Ovary (tissue), 7 donors: ENCODE measurements at regions not wholly inside any gene's neighbourhood (a gene's known extent, or its start where the extent isn't known, plus 50 kb on each side); places are given as distances from the start of the nearest gene placed in this dataset.

Experiments
- DNase-seq, 5 donors: peaks; one replicate each; pipeline ENCODE4 v3.0.0-alpha.2; 2019 to 2020
- H3K27ac ChIP-seq, 2 donors: fragments of 200-600 bp; one replicate each; pipeline versions ENCODE4 v1.5.1 to v1.8.0; 2019 to 2022
- H3K27me3 ChIP-seq: fragments of 200-600 bp; one replicate; pipeline ENCODE4 v1.8.0; 2022
- H3K36me3 ChIP-seq: fragments of 200-600 bp; sonication (generic); one replicate; pipeline ENCODE4 v1.5.1; 2019
- H3K4me1 ChIP-seq: one replicate; pipeline ENCODE4 v1.8.1; 2013; ENCODE audit warnings: mild to moderate bottlenecking, moderate library complexity; ENCODE audit not compliant: insufficient read depth
- H3K4me3 ChIP-seq: fragments of 200-600 bp; sonication (generic); one replicate; pipeline ENCODE4 v1.5.1; 2017
- H3K9me3 ChIP-seq, 2 donors: fragments of 200-600 bp in 1 of 2; sonication (generic) in 1 of 2; one replicate each; pipeline versions ENCODE4 v1.5.1 to v1.8.1; 2013 to 2019; ENCODE audit warnings: mild to moderate bottlenecking in 1 of 2, moderate library complexity in 1 of 2
- EP300 ChIP-seq: sonication (generic); formaldehyde crosslinking; IDR thresholded peaks from one replicate; pipeline ENCODE4 v1.6.1; 2017; ENCODE audit warnings: antibody characterized with exemption
- POLR2A ChIP-seq: fragments of 450-650 bp; IDR thresholded peaks from one replicate; pipeline ENCODE4 v1.6.1; 2017; ENCODE audit warnings: antibody characterized with exemption, mild to moderate bottlenecking, moderate library complexity
- WGBS, 3 donors: extraction: QIAGEN DNeasy Blood & Tissue Kit in 1 of 3; methylation state at CpG; one replicate each; pipeline versions ENCODE4 v1.1.5 to v1.1.7; 2013 to 2017; 5-methylcytosine and 5-hydroxymethylcytosine counted together
- intact Hi-C, 4 donors: fragments of 100-400 bp; cut with DNase I; formaldehyde crosslinking; loops; one replicate each; pipeline versions ENCODE4 v1.11.0 to v1.15.1; 2022 to 2023
- TF ChIP-seq, protein P1 (sequence below), 3 donors: fragments of 450-650 bp in 2 of 3; fragments of 200-600 bp in 1 of 3; IDR thresholded peaks; one replicate each; pipeline versions ENCODE4 v1.5.1 to v1.8.0; 2016 to 2022; ENCODE audit warnings: antibody characterized with exemption in 3 of 3, mild to moderate bottlenecking in 1 of 3
- donor health status: DM: no; HTN: no; CAD: no; lungs with moderate emphysema.
- donor health status: DM: no; HTN: no; CAD: no.
- donor health status: Bipolar disorder and iron deficiency.
- donor health status: DM: no; HTN: no; CAD: no.
- donor health status: DM: yes; HTN: yes; CAD: no.

DNA sequence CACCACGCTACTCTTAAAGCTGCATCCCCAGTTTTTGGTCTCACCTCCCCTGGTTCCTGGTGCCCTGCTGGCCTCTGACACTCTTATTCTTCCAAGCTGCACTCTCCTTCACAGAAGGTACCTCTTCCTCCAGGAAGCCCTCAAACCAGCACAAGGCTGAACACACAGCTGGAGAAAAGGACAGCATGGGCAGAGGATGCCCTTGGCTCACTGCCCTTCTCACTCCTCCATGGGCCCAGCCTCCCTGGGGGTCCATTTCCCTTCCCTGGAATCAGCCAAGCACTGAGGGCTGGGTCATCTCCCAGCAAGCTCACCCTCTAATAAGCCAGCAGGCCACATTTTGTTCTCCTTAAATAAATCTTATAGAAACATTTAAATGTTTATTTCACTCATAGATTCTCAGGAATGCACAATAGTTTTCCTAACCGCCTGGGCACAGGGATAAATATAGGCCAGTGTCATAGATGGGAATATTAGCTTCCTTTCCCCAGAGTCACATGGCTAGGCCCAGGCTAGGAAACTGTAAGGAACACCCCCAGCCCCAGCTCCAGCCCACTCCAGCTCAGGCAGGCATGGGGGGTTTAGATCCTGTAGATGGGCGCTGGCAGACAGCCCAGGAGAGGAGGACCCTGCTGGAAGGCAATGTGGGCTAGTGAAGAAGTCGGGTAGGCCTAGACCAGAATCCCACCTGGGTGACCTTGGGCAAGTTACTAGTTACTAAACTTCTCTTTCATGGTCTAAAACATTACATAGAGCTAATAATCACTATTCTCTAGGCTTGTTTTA lies 51.5 kb downstream of the IRAG1 start:
- intact Hi-C loops, result no loop called here

DNA sequence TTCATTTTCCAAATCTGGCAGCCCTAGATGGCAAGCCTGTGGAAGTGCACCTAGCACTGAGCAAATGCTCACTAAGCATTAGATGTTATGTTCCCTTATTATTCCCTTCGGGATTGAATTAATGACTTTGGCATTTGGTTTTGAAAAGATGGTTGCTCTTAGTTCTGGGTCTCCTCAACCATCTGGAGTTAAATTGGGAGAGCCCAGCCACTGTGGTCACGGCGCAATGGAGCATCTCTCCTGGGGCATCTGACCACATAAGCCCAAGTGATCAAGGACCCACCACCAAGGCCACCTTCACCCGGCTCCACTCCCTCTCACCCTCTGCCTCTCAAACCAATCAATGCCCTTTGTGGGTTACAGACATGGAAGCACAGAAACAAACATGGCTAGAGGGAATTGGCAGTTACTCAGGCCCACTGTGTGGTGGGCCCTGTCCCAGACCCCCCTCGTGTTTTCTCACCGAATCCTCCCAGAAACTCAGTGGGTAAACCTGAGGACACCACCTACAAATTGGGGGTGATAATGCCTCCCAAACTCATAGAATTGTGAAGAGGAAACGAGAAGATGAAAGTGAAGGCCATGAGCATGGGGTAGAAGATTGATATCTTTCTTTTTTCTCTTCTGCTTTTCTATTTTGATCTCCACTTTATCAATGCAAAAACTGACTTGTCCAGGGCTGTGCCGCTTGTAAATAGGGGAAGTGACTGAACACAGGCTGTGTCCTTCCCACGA lies 52.2 kb downstream of the IRAG1 start:
- no peak overlapping the region for H3K27ac ChIP-seq
- no peaks in the 10 kb centered on the region for H3K9me3 ChIP-seq
- no peak for TF ChIP-seq EP300
- TF ChIP-seq, protein P1, sequence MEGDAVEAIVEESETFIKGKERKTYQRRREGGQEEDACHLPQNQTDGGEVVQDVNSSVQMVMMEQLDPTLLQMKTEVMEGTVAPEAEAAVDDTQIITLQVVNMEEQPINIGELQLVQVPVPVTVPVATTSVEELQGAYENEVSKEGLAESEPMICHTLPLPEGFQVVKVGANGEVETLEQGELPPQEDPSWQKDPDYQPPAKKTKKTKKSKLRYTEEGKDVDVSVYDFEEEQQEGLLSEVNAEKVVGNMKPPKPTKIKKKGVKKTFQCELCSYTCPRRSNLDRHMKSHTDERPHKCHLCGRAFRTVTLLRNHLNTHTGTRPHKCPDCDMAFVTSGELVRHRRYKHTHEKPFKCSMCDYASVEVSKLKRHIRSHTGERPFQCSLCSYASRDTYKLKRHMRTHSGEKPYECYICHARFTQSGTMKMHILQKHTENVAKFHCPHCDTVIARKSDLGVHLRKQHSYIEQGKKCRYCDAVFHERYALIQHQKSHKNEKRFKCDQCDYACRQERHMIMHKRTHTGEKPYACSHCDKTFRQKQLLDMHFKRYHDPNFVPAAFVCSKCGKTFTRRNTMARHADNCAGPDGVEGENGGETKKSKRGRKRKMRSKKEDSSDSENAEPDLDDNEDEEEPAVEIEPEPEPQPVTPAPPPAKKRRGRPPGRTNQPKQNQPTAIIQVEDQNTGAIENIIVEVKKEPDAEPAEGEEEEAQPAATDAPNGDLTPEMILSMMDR (IDR thresholded peaks at IDR 0.05), result no peak
- TF ChIP-seq POLR2A, result no peak
- no peaks in the 10 kb centered on the region for H3K36me3 ChIP-seq
- no peaks in the 10 kb centered on the region for H3K27me3 ChIP-seq
- DNase-seq, result no peak
- 88 to 95% (median 91%) methylated on average over 9 of the region's 9 CpGs for WGBS, 3 donors
- H3K4me1 ChIP-seq, result peaks cover 5% of the 10 kb centered on the region
- intact Hi-C loops, result no loop called here
- H3K4me3 ChIP-seq, result no peak overlapping the region

More for the DNA sequence above, 51.5 kb downstream of the IRAG1 start:
- no peak overlapping the region for H3K27ac ChIP-seq
- H3K4me3 ChIP-seq, result no peak overlapping the region
- no peaks in the 10 kb centered on the region for H3K27me3 ChIP-seq
- WGBS, 3 donors, result 67 to 81% (median 77%) methylated on average over 4 of the region's 4 CpGs
- H3K36me3 ChIP-seq, result no peaks in the 10 kb centered on the region
- no peaks in the 10 kb centered on the region for H3K9me3 ChIP-seq
- DNase-seq, result no peak
- TF ChIP-seq EP300 (no peak), POLR2A (no peak)
- TF ChIP-seq, protein P1 (IDR thresholded peaks at IDR 0.05), result no peak
- peaks cover 5% of the 10 kb centered on the region for H3K4me1 ChIP-seq

DNA sequence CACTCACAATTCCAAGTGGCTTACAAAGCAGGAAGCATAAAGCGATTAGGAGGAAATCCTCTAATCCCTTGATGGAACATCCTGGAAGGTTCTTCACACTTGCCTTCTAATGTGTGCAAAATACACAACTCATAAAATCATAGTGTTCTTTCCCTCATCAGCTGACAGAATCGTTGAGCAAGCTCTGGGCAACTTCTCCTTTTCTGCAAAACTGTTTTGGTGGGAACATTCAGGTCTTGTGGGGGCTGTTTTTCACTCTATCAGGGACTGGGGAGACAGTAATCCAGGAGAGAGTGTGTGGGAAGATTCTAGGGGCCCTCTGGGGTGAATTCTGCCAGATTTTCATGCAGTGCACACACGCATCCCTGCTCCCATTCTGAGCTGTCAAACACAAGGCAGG lies 53.2 kb downstream of the IRAG1 start:
- intact Hi-C loops, result no loop called here
- WGBS, 3 donors, result 51 to 86% (median 81%) methylated on average over 3 of the region's 3 CpGs
- TF ChIP-seq, protein P1 (IDR thresholded peaks at IDR 0.05), result no peak
- no peak for TF ChIP-seq POLR2A
- TF ChIP-seq EP300, result no peak
- Histone ChIP-seq H3K36me3 (no peaks in the 10 kb centered on the region), H3K9me3 (no peaks in the 10 kb centered on the region), H3K4me1 (peaks cover 1% of the 10 kb centered on the region), H3K27me3 (no peaks in the 10 kb centered on the region), H3K27ac (no peak overlapping the region), H3K4me3 (no peak overlapping the region)
- DNase-seq, result no peak

DNA sequence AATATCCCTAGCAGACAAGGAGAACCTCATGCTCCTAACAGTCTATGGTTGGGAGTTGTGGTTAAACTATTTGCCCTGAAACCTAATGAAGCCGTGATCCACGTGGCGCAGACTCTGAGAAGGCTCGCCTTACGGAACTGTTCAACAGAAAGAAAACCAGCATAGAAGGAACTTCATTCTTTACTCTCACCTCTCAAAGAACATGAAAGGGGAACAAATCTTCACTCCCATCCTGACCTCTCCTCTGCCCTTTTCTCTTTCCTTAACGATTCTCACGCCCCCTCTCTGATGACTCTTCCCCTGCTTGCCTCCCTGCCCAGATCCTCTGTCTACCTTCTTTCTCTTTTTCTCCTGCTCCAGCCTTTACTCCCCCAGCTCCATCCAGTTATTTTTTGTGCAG lies 54.2 kb downstream of the IRAG1 start:
- H3K27ac ChIP-seq, result no peak overlapping the region
- H3K27me3 ChIP-seq, result no peaks in the 10 kb centered on the region
- intact Hi-C loops, result no loop called here
- 75 to 83% (median 77%) methylated on average over 7 of the region's 7 CpGs for WGBS, 3 donors
- DNase-seq, result no peak
- H3K9me3 ChIP-seq, result no peaks in the 10 kb centered on the region
- H3K36me3 ChIP-seq, result no peaks in the 10 kb centered on the region
- no peak overlapping the region for H3K4me3 ChIP-seq
- TF ChIP-seq, protein P1 (IDR thresholded peaks at IDR 0.05), result no peak
- no peak for TF ChIP-seq POLR2A
- TF ChIP-seq EP300, result no peak
- peaks cover 1% of the 10 kb centered on the region for H3K4me1 ChIP-seq
